MM.1S (cell line): ENCODE measurements at regions not wholly inside any gene's neighbourhood (a gene's known extent, or its start where the extent isn't known, plus 50 kb on each side); places are given as distances from the start of the nearest gene placed in this dataset.

Source experiments
- CTCF ChIP-seq: fragments of 300-600 bp; sonication (generic); IDR thresholded peaks from 2 replicates; pipeline ENCODE4 v1.5.1; 2016; ENCODE audit warnings: antibody characterized with exemption, low read length, mixed read lengths
- EZH2 ChIP-seq: fragments of 300-600 bp; sonication (generic); optimal IDR thresholded peaks from 2 replicates; pipeline ENCODE3; 2017; ENCODE audit warnings: low read depth, mild to moderate bottlenecking, antibody characterized with exemption, low read length, mixed read lengths
- EZH2phosphoT487 ChIP-seq: fragments of 300-600 bp; sonication (generic); IDR thresholded peaks from 2 replicates; pipeline ENCODE4 v1.6.1; 2018; ENCODE audit warnings: antibody characterized with exemption, low read length

- TF ChIP-seq CTCF (no peak), EZH2 (no peak), EZH2phosphoT487 (no peak)
Observed at GRCh38 chr1:194043984-194044755, 857.8 kb upstream of the B3GALT2 start.
